ENCODE measurements at regions not wholly inside any gene's neighbourhood (a gene's known extent, or its start where the extent isn't known, plus 50 kb on each side); places are given as distances from the start of the nearest gene placed in this dataset.

DNA sequence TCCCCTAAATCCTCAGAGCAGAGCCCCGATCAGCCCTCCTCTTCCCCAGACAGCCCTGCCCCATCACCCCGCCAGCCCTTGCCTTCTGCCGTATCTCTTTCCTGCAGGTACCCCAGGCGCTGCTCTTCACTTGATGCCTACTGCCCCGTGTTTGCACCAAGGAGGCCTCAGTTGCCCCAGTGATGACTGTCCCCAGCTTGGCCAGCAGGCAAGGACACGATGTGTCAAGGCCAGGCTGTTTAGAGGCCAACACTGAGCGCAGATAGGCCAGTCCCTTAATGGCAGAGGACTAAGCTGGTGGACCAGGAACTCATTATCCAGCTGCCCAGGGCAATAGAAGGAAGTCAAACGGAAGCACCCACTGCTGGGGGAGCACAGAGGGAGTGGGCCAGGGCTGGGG, 68.4 kb downstream of the CAMK2N1 start:
- TF ChIP-seq, protein P1, sequence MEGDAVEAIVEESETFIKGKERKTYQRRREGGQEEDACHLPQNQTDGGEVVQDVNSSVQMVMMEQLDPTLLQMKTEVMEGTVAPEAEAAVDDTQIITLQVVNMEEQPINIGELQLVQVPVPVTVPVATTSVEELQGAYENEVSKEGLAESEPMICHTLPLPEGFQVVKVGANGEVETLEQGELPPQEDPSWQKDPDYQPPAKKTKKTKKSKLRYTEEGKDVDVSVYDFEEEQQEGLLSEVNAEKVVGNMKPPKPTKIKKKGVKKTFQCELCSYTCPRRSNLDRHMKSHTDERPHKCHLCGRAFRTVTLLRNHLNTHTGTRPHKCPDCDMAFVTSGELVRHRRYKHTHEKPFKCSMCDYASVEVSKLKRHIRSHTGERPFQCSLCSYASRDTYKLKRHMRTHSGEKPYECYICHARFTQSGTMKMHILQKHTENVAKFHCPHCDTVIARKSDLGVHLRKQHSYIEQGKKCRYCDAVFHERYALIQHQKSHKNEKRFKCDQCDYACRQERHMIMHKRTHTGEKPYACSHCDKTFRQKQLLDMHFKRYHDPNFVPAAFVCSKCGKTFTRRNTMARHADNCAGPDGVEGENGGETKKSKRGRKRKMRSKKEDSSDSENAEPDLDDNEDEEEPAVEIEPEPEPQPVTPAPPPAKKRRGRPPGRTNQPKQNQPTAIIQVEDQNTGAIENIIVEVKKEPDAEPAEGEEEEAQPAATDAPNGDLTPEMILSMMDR (conservative IDR thresholded peaks at IDR 0.05 in 1 of 2, IDR thresholded peaks at IDR 0.05 in 1 of 2; ENCODE audit: extremely low read depth in 1 of 2, insufficient read depth in 1 of 2, low read depth in 1 of 2, low read length in 2 of 2), result no peak
- TF ChIP-seq EZH2 (IDR thresholded peaks at IDR 0.05; ENCODE audit: borderline replicate concordance, low read length), result no peak
